ENCODE measurements at regions not wholly inside any gene's neighbourhood (a gene's known extent, or its start where the extent isn't known, plus 50 kb on each side); places are given as distances from the start of the nearest gene placed in this dataset.
"Not testable (repeated sequence)": the region's sequence is repeated elsewhere in the genome, so short reads cannot be mapped to it uniquely, and the experiment has no call there.

- no peak for ATAC-seq
- no peak for DNase-seq (ENCODE audit: missing footprints)
- intact Hi-C loops (cut with DNase I) = no loop called here
Observed at GRCh38 chr3:124358156-124358555, 366.2 kb upstream of the ROPN1 start.

GRCh38 chr3:124360155-124360554 is 368.2 kb upstream of the ROPN1 start:
- DNase-seq (ENCODE audit: missing footprints) (no peak), ATAC-seq (no peak)
- intact Hi-C loops (cut with DNase I) = no loop called here

DNA sequence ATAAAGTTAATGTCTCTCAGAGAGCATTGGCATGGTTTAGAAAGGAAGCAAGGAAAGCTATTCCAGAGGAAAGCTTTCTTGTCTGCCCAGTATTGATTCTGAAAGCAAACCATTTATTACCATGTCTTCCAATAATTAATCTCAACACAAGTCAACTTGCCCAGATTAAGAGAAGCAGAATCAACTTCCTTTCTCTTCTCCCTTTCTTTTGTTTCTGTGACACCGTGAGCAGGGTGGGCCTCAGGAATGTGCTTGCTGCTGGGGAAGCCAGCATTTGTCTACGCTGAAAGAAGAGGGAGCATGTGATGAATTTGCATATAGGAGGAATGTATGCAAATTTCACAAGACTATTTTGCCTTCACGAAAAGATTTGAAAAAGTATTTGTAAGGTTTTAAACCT is 368.6 kb upstream of the ROPN1 start:
- intact Hi-C loops (cut with DNase I) = no loop called here
- ATAC-seq (no peak), DNase-seq (ENCODE audit: missing footprints) (no peak)

- intact Hi-C loops (cut with DNase I) = no loop called here
- DNase-seq (ENCODE audit: missing footprints) = no peak
- no peak for ATAC-seq
Observed at GRCh38 chr3:124361566-124361965, 368.7 kb upstream of the UMPS start.

DNA sequence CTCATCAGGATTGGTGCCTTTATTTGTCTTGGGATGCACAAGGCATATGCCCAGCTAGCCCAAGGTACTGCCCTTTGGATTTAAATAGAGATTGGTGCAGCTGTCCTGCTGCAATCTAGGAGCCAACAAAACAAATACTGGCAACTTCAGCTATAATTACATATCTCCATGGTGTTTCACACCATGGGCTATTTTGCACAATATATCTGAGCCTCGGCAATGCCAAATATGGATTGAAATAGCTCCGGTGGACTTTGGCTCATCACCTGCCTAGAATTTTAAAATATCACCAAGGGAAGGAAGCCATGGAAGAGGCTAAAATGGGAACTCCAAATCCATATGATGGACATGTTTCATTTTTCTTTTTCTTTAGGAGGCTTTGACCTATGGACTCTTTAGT is 367.8 kb upstream of the UMPS start:
- no peak for DNase-seq (ENCODE audit: missing footprints)
- intact Hi-C loops (cut with DNase I) = no loop called here

DNA sequence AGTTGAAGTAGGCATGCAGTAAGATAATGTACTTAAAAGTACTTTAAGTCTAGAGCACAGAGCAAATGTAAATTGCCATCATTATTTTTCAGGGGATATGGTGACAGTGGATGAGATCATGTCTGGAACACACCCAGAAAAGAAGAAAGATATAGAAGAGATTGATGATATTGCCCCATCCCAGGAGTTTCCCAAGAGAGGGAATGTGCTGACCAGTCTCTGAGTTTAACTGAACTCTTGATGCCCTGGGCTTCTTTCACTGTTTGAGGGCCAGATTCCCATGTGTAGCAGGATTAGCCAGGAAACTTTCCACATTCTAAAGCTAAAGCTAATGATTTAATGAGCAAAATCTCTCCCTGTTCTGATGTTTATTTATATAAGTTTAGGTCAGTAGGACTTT is 366.8 kb upstream of the UMPS start:
- intact Hi-C loops (cut with DNase I) = no loop called here
- DNase-seq (ENCODE audit: missing footprints) = no peak
- no peak for ATAC-seq

More for the DNA sequence above, 367.8 kb upstream of the UMPS start:
- no peak for ATAC-seq

- ATAC-seq (peak; percentile 16), DNase-seq (ENCODE audit: missing footprints) (no peak)
- intact Hi-C loops (cut with DNase I) = no loop called here
Observed at GRCh38 chr3:124364317-124365020, 365.8 kb upstream of the UMPS start.

- ATAC-seq; intact Hi-C loops (cut with DNase I); DNase-seq (ENCODE audit: missing footprints): not testable (repeated sequence)
Observed at GRCh38 chr3:124366655-124367054, 363.6 kb upstream of the UMPS start.

GRCh38 chr3:124372775-124373174 is 357.5 kb upstream of the UMPS start:
- intact Hi-C loops (cut with DNase I) = no loop called here
- ATAC-seq = no peak
- no peak for DNase-seq (ENCODE audit: missing footprints)

GRCh38 chr3:124373524-124373923 is 356.7 kb upstream of the UMPS start:
- ATAC-seq = no peak
- DNase-seq (ENCODE audit: missing footprints) = no peak
- intact Hi-C loops (cut with DNase I) = no loop called here

GRCh38 chr3:124374583-124374982 is 355.7 kb upstream of the UMPS start:
- no peak for DNase-seq (ENCODE audit: missing footprints)
- intact Hi-C loops (cut with DNase I) = no loop called here
- no peak for ATAC-seq

- ATAC-seq = no peak
- intact Hi-C loops (cut with DNase I) = no loop called here
- no peak for DNase-seq (ENCODE audit: missing footprints)
Observed at GRCh38 chr3:124381575-124382333, 348.5 kb upstream of the UMPS start.

GRCh38 chr3:124383051-124383450 is 347.2 kb upstream of the UMPS start:
- ATAC-seq = no peak
- intact Hi-C loops (cut with DNase I) = no loop called here

DNA sequence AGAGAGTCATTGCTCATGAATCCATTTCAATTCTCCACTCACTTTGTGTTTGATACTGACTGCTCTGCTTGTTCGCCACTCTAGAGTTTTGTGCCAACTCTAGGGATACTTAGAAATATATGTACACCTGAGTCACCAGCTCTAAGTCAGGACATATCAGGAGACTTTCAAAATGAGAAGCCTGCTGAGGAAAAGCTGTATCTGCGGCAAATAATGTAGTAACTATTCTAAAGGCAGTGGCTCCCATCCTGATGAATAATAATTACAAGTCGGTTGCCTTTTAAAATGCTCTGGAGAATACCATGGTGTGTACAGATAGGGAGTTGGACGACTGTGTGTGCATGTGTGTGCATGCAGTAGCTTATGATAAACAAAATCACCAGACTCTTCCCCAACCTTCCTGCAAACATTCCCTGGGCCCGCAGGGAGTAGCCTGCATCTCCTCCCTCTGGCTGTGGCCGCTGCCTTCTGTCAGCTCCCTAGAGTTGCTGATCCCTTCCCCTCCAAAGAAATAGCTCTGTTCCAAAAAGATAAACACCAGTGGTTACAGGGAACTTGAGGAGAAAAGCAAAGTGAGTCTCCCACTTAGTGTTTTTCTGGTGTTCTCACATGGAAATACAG is 346.3 kb upstream of the UMPS start:
- DNase-seq (ENCODE audit: missing footprints) = no peak
- ATAC-seq = peak; percentile 37
- intact Hi-C loops (cut with DNase I) = no loop called here

More at GRCh38 chr3:124383051-124383450, 347.2 kb upstream of the UMPS start:
- DNase-seq (ENCODE audit: missing footprints) = no peak

DNA sequence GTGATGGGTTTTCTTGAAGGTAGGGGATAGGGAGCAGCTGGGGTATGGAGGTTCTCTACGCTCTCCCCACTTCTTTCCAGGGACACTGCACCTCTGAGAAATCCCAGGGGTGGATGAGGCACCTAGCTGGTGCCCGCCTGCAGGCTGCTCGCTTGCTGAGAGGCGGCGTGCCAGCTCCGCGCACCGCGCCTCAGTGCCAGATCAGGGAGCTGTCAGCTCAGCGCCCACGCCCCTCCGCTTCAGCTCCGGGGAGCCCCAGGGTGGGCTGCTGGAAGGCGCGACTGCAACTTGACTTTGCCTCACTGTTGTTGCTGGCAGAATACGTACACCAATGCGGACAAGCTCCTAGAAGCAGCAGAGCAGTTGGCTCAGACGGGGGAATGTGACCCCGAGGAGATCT is 345.7 kb upstream of the UMPS start:
- DNase-seq (ENCODE audit: missing footprints) (no peak), ATAC-seq (no peak)
- intact Hi-C loops (cut with DNase I) = no loop called here

- intact Hi-C loops (cut with DNase I) = no loop called here
Observed at GRCh38 chr3:124385996-124386395, 344.3 kb upstream of the UMPS start.

DNA sequence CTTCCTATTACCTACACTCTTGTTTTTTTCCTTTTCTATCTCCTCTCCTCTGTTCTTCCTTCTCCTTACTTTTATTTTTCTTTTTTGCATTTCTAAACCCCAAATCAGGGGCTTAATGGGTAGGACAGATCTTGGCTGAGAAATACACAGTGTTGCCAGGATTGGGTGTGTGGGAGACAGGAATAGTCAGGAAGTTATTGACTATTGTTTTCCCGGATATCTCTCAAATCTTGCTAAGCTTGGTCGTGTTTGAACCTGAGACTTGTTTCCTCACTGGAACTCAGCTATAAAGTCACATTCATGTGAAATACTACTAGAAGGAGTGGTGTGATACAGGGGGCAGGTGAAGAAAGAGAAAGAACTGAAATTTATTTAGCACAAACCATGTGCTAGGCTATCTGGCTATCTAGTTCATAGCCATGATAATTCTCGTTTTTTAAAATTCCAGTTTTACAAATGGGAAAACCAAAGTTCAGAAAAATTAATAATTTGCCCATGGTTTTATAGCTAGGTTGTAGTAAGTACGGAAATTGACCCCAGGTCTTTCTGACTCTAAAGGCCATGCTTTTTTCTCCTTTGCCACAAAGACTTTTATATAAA is 343.2 kb upstream of the UMPS start:
- intact Hi-C loops (cut with DNase I) = no loop called here
- no peak for DNase-seq (ENCODE audit: missing footprints)
- ATAC-seq = no peak

More at GRCh38 chr3:124385996-124386395, 344.3 kb upstream of the UMPS start:
- DNase-seq (ENCODE audit: missing footprints) (no peak), ATAC-seq (no peak)

DNA sequence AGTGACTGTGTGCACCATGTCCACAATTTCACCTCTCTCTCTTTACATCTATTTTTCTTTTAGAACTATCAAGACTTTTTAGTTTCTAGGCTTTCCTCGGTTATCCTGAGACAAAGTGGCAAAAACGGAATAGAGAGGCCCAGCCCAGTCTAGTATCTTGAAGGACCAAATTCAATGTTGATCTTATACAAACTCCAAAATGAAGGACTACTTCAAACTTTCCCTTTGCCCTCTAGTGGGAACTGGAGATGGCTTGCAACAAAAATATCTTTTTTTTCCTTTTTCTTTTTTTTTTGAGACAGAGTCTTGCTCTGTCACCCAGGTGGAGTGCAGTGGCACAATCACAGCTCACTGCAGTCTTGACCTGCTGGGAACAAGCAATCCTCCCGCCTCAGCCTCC is 338.5 kb upstream of the UMPS start:
- ATAC-seq (no peak), DNase-seq (ENCODE audit: missing footprints) (no peak)
- intact Hi-C loops (cut with DNase I) = no loop called here

DNA sequence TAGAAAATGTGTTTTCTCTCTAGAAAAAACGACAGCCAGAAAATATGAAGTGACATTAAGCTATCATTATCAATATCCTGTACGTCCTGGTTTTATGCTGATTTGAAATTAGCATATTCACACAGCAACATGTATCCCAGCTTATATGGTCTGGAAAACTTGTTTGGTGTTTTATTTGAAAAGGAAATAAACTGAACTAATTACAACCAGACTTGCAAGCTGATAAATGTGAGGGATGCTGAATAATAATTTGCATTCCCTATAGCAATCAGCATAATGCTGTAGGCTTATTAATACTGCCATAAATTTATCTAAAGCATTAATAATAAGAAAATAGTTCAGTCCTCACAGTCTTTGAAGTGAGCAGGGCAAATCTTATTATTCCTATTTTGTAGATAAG is 336.9 kb upstream of the UMPS start:
- DNase-seq (ENCODE audit: missing footprints) (no peak), ATAC-seq (no peak)
- intact Hi-C loops (cut with DNase I) = no loop called here

- DNase-seq (ENCODE audit: missing footprints) = no peak
- no peak for ATAC-seq
- intact Hi-C loops (cut with DNase I) = no loop called here
Observed at GRCh38 chr3:124395162-124395561, 335.1 kb upstream of the UMPS start.
